Daoy (cell line): ENCODE measurements at regions not wholly inside any gene's neighbourhood (a gene's known extent, or its start where the extent isn't known, plus 50 kb on each side); places are given as distances from the start of the nearest gene placed in this dataset.
A peak's percentile ranks its signal among the peaks of the same experiment; 100 is the strongest.

Experiments used
- DNase-seq: peaks from one replicate; pipeline ENCODE4 v3.0.0-alpha.2; 2015; ENCODE audit warnings: low read depth

GRCh38 chr3:140816372-140817195 is 125.1 kb upstream of the SLC25A36 start:
- no peak for DNase-seq

- DNase-seq, result no peak
These were observed 120.1 kb upstream of the SLC25A36 start for GRCh38 chr3:140821493-140821892.

- no peak for DNase-seq
These were observed 119.1 kb upstream of the SLC25A36 start for GRCh38 chr3:140822401-140823047.

GRCh38 chr3:140823106-140823505 is 118.5 kb upstream of the SLC25A36 start:
- no peak for DNase-seq

GRCh38 chr3:140827894-140828293 is 113.7 kb upstream of the SLC25A36 start:
- DNase-seq, result no peak

GRCh38 chr3:140828585-140828984 is 113.1 kb upstream of the SLC25A36 start:
- DNase-seq, result no peak

- DNase-seq, result no peak
These were observed 111.8 kb upstream of the SLC25A36 start for GRCh38 chr3:140829796-140830195.

GRCh38 chr3:140830391-140830790 is 111.2 kb upstream of the SLC25A36 start:
- DNase-seq, result no peak

- DNase-seq, result no peak
These were observed 108.8 kb upstream of the SLC25A36 start for GRCh38 chr3:140832883-140833282.

GRCh38 chr3:140834266-140835037 is 107.2 kb upstream of the SLC25A36 start:
- peak; percentile 70 for DNase-seq

GRCh38 chr3:140842984-140843649 is 98.5 kb upstream of the SLC25A36 start:
- no peak for DNase-seq

GRCh38 chr3:140843656-140844055 is 98.0 kb upstream of the SLC25A36 start:
- DNase-seq, result no peak

- DNase-seq, result no peak
These were observed 97.6 kb upstream of the SLC25A36 start for GRCh38 chr3:140844072-140844471.

- DNase-seq, result no peak
These were observed 95.8 kb upstream of the SLC25A36 start for GRCh38 chr3:140845882-140846281.

GRCh38 chr3:140848666-140849065 is 93.0 kb upstream of the SLC25A36 start:
- no peak for DNase-seq

GRCh38 chr3:140850210-140850955 is 91.3 kb upstream of the SLC25A36 start:
- peak; percentile 35 for DNase-seq

GRCh38 chr3:140854961-140855360 is 86.7 kb upstream of the SLC25A36 start:
- no peak for DNase-seq

GRCh38 chr3:140856905-140857304 is 84.7 kb upstream of the SLC25A36 start:
- no peak for DNase-seq

- no peak for DNase-seq
These were observed 83.6 kb upstream of the SLC25A36 start for GRCh38 chr3:140857993-140858392.

- peak; percentile 21 for DNase-seq
These were observed 81.9 kb upstream of the SLC25A36 start for GRCh38 chr3:140859592-140860336.
